HEK293T (cell line): ENCODE measurements at regions not wholly inside any gene's neighbourhood (a gene's known extent, or its start where the extent isn't known, plus 50 kb on each side); places are given as distances from the start of the nearest gene placed in this dataset.

Source experiments
- CTCF ChIA-PET: fragments of 350-600 bp; formaldehyde crosslinking; extraction: SDS; loops from one replicate; lab custom pipeline; 2021; ENCODE audit warnings: antibody characterized with exemption, inconsistent platforms; lab: Yijun Ruan, JAX
- POLR2A ChIA-PET: fragments of 350-600 bp; formaldehyde crosslinking; extraction: SDS; loops from one replicate; lab custom pipeline; 2020; ENCODE audit warnings: antibody characterized with exemption, inconsistent platforms; lab: Yijun Ruan, JAX
- DNase-seq: peaks from one replicate; pipeline ENCODE4 v3.0.0; 2012; ENCODE audit warnings: mixed read lengths; ENCODE audit errors: extremely low spot score
- ARNT ChIP-seq: fragments of 450-650 bp; IDR thresholded peaks from 2 replicates; pipeline ENCODE4 v1.6.1; 2017; ENCODE audit warnings: mild to moderate bottlenecking
- BHLHE40 ChIP-seq: fragments of 450-650 bp; IDR thresholded peaks from 2 replicates; pipeline ENCODE4 v1.6.1; 2016; ENCODE audit warnings: mild to moderate bottlenecking, moderate library complexity, borderline replicate concordance
- CTBP1 ChIP-seq: fragments of 450-650 bp; IDR thresholded peaks from 2 replicates; pipeline ENCODE4 v1.6.1; 2016; ENCODE audit warnings: borderline replicate concordance
- ELF4 ChIP-seq: fragments of 450-650 bp; IDR thresholded peaks from 2 replicates; pipeline ENCODE4 v1.6.1; 2017; ENCODE audit warnings: antibody characterized with exemption
- FOXA1 ChIP-seq: fragments of 450-650 bp; IDR thresholded peaks from 2 replicates; pipeline ENCODE4 v1.6.1; 2016; ENCODE audit warnings: mild to moderate bottlenecking
- FOXK2 ChIP-seq: fragments of 450-650 bp; IDR thresholded peaks from 2 replicates; pipeline ENCODE4 v1.6.1; 2016; ENCODE audit warnings: mild to moderate bottlenecking
- FOXM1 ChIP-seq: fragments of 450-650 bp; IDR thresholded peaks from 2 replicates; pipeline ENCODE4 v1.6.1; 2017; ENCODE audit warnings: mild to moderate bottlenecking, borderline replicate concordance
- HDGF ChIP-seq: fragments of 450-650 bp; IDR thresholded peaks from 2 replicates; pipeline ENCODE4 v1.6.1; 2017; ENCODE audit warnings: antibody characterized with exemption, borderline replicate concordance
- L3MBTL2 ChIP-seq: fragments of 450-650 bp; conservative IDR thresholded peaks from 2 replicates; pipeline ENCODE4 v1.6.1; 2016; ENCODE audit warnings: mild to moderate bottlenecking
- LEF1 ChIP-seq: fragments of 450-650 bp; IDR thresholded peaks from 2 replicates; pipeline ENCODE4 v1.6.1; 2017; ENCODE audit warnings: mild to moderate bottlenecking, borderline replicate concordance
- NFRKB ChIP-seq: fragments of 450-650 bp; IDR thresholded peaks from 2 replicates; pipeline ENCODE4 v1.6.1; 2016; ENCODE audit warnings: mild to moderate bottlenecking, moderate library complexity
- PKNOX1 ChIP-seq: fragments of 450-650 bp; IDR thresholded peaks from 2 replicates; pipeline ENCODE4 v1.6.1; 2016
- SP1 ChIP-seq: fragments of 450-650 bp; IDR thresholded peaks from 2 replicates; pipeline ENCODE4 v1.6.1; 2017
- SUZ12 ChIP-seq: fragments of 450-650 bp; IDR thresholded peaks from 2 replicates; pipeline ENCODE4 v1.6.1; 2016; ENCODE audit warnings: mild to moderate bottlenecking
- TARDBP ChIP-seq: fragments of 450-650 bp; IDR thresholded peaks from 2 replicates; pipeline ENCODE4 v1.6.1; 2016
- ZNF384 ChIP-seq: fragments of 450-650 bp; IDR thresholded peaks from 2 replicates; pipeline ENCODE4 v1.6.1; 2016

- POLR2A ChIA-PET = no interaction called here
- DNase-seq = no peak
- TF ChIP-seq ARNT (no peak), ELF4 (no peak), TARDBP (no peak), L3MBTL2 (no peak), PKNOX1 (no peak), BHLHE40 (no peak)
- CTCF ChIA-PET = no interaction called here
Observed at GRCh38 chr4:10196191-10196590, 79.6 kb upstream of the WDR1 start.

- DNase-seq = no peak
- ChIA-PET CTCF (no interaction called here), POLR2A (no interaction called here)
- TF ChIP-seq NFRKB (no peak), PKNOX1 (no peak)
Observed at GRCh38 chr4:10192331-10192730, 75.7 kb upstream of the WDR1 start.

GRCh38 chr4:10188400-10189004 is 71.9 kb upstream of the WDR1 start:
- ChIA-PET CTCF (no interaction called here), POLR2A (no interaction called here)
- no peak for DNase-seq
- TF ChIP-seq FOXA1 (no peak), PKNOX1 (no peak), CTBP1 (no peak), ELF4 (no peak), TARDBP (no peak), ARNT (no peak), LEF1 (no peak), FOXM1 (no peak), BHLHE40 (no peak), FOXK2 (no peak), NFRKB (no peak), L3MBTL2 (no peak), HDGF (no peak), SP1 (no peak), SUZ12 (no peak), ZNF384 (no peak)

GRCh38 chr4:10186228-10187214 is 69.9 kb upstream of the WDR1 start:
- CTCF ChIA-PET = interaction anchor here (0.5 kb wide), 1 partner anchor 1035 kb away, joined by 3 read pairs; no protein-coding TSS in a partner anchor
- POLR2A ChIA-PET = no interaction called here
- peak; percentile 18 for DNase-seq
- TF ChIP-seq FOXK2 = no peak
- TF ChIP-seq FOXM1 = no peak
- no peak for TF ChIP-seq BHLHE40
- TF ChIP-seq ARNT = no peak
- no peak for TF ChIP-seq SUZ12
- TF ChIP-seq FOXA1 = no peak
- no peak for TF ChIP-seq ELF4
- TF ChIP-seq SP1 = no peak
- no peak for TF ChIP-seq HDGF
- no peak for TF ChIP-seq ZNF384
- no peak for TF ChIP-seq L3MBTL2
- no peak for TF ChIP-seq TARDBP
- no peak for TF ChIP-seq CTBP1
- no peak for TF ChIP-seq NFRKB
- TF ChIP-seq PKNOX1 = no peak
- TF ChIP-seq LEF1 = no peak

- TF ChIP-seq FOXA1 = no peak
- TF ChIP-seq PKNOX1 = no peak
- no peak for TF ChIP-seq LEF1
- no peak for TF ChIP-seq NFRKB
- TF ChIP-seq ZNF384 = no peak
- TF ChIP-seq BHLHE40 = no peak
- TF ChIP-seq SP1 = no peak
- no peak for TF ChIP-seq ARNT
- no peak for TF ChIP-seq FOXK2
- TF ChIP-seq HDGF = no peak
- no peak for TF ChIP-seq L3MBTL2
- no peak for TF ChIP-seq ELF4
- no peak for TF ChIP-seq TARDBP
- TF ChIP-seq FOXM1 = no peak
- TF ChIP-seq SUZ12 = no peak
- TF ChIP-seq CTBP1 = no peak
- ChIA-PET CTCF (no interaction called here), POLR2A (no interaction called here)
- DNase-seq = no peak
Observed at GRCh38 chr4:10185518-10186227, 69.1 kb upstream of the WDR1 start.
